ENCODE measurements at regions not wholly inside any gene's neighbourhood (a gene's known extent, or its start where the extent isn't known, plus 50 kb on each side); places are given as distances from the start of the nearest gene placed in this dataset.

GRCh38 chr20:16158090-16158975 is 414.9 kb downstream of the KIF16B start:
- H3K4me3 ChIP-seq = no peak overlapping the region
- no peaks in the 10 kb centered on the region for H3K9me3 ChIP-seq (ENCODE audit: control insufficient read depth in 4 of 4, insufficient read depth in 3 of 4, low read length in 3 of 4)
- no peaks in the 10 kb centered on the region for H3K36me3 ChIP-seq (ENCODE audit: control insufficient read depth in 4 of 4, insufficient read depth in 4 of 4, low read length in 4 of 4)
- ATAC-seq (ENCODE audit: insufficient read depth, low FRiP score) (no peak), DNase-seq (no peak)
- H3K4me1 ChIP-seq (ENCODE audit: control insufficient read depth in 5 of 5, insufficient read depth in 5 of 5, low read length in 5 of 5) = no peaks in the 10 kb centered on the region
- H3K27ac ChIP-seq (ENCODE audit: low read depth in 1 of 2, low read length in 1 of 2) = no peak overlapping the region
- 69 to 70% methylated on average over 11 of the region's 11 CpGs for WGBS, 2 donors
- TF ChIP-seq CTCF (IDR thresholded peaks at IDR 0.05; ENCODE audit: control extremely low read depth, extremely low read depth) = no peak
- H3K27me3 ChIP-seq (ENCODE audit: control insufficient read depth in 3 of 3, insufficient read depth in 3 of 3, low read length in 2 of 3) = no peaks in the 10 kb centered on the region
- no peak overlapping the region for H3K9ac ChIP-seq (ENCODE audit: insufficient read depth in 1 of 2, low read length in 2 of 2)

GRCh38 chr20:16147916-16148315 is 425.3 kb downstream of the KIF16B start:
- Histone ChIP-seq H3K9me3 (ENCODE audit: control insufficient read depth in 4 of 4, insufficient read depth in 3 of 4, low read length in 3 of 4) (peaks cover 0 to 2% (median 0%) of the 10 kb centered on the region in 4 donors), H3K4me1 (ENCODE audit: control insufficient read depth in 5 of 5, insufficient read depth in 5 of 5, low read length in 5 of 5) (no peaks in the 10 kb centered on the region), H3K9ac (ENCODE audit: insufficient read depth in 1 of 2, low read length in 2 of 2) (no peak overlapping the region), H3K36me3 (ENCODE audit: control insufficient read depth in 4 of 4, insufficient read depth in 4 of 4, low read length in 4 of 4) (no peaks in the 10 kb centered on the region), H3K27me3 (ENCODE audit: control insufficient read depth in 3 of 3, insufficient read depth in 3 of 3, low read length in 2 of 3) (no peaks in the 10 kb centered on the region), H3K4me3 (no peak overlapping the region), H3K27ac (ENCODE audit: low read depth in 1 of 2, low read length in 1 of 2) (no peak overlapping the region)
- 90 to 93% methylated on average over 2 of the region's 2 CpGs for WGBS, 2 donors
- TF ChIP-seq CTCF (IDR thresholded peaks at IDR 0.05; ENCODE audit: control extremely low read depth, extremely low read depth) = no peak
- ATAC-seq (ENCODE audit: insufficient read depth, low FRiP score) (no peak), DNase-seq (no peak)

GRCh38 chr20:16147216-16147615 is 426.0 kb downstream of the KIF16B start:
- no peak for TF ChIP-seq CTCF (IDR thresholded peaks at IDR 0.05; ENCODE audit: control extremely low read depth, extremely low read depth)
- Histone ChIP-seq H3K4me3 (no peak overlapping the region), H3K9me3 (ENCODE audit: control insufficient read depth in 4 of 4, insufficient read depth in 3 of 4, low read length in 3 of 4) (no peaks in the 10 kb centered on the region), H3K9ac (ENCODE audit: insufficient read depth in 1 of 2, low read length in 2 of 2) (no peak overlapping the region), H3K4me1 (ENCODE audit: control insufficient read depth in 5 of 5, insufficient read depth in 5 of 5, low read length in 5 of 5) (no peaks in the 10 kb centered on the region), H3K36me3 (ENCODE audit: control insufficient read depth in 4 of 4, insufficient read depth in 4 of 4, low read length in 4 of 4) (no peaks in the 10 kb centered on the region), H3K27me3 (ENCODE audit: control insufficient read depth in 3 of 3, insufficient read depth in 3 of 3, low read length in 2 of 3) (no peaks in the 10 kb centered on the region), H3K27ac (ENCODE audit: low read depth in 1 of 2, low read length in 1 of 2) (no peak overlapping the region)
- DNase-seq (no peak), ATAC-seq (ENCODE audit: insufficient read depth, low FRiP score) (no peak)
- WGBS, 2 donors = 13 to 44% methylated on average over 1 of the region's 1 CpG

All from lung (tissue), 11 donors.